ENCODE measurements at regions not wholly inside any gene's neighbourhood (a gene's known extent, or its start where the extent isn't known, plus 50 kb on each side); places are given as distances from the start of the nearest gene placed in this dataset.
"Not testable (repeated sequence)": the region's sequence is repeated elsewhere in the genome, so short reads cannot be mapped to it uniquely, and the experiment has no call there.

- DNase-seq (peak in 1 of 4 donors; percentile 27), ATAC-seq (no peak)
- Histone ChIP-seq H3K27me3 (no peaks in the 10 kb centered on the region), H3K9me3 (no peaks in the 10 kb centered on the region), H3K4me1 (peaks cover 10% of the 10 kb centered on the region), H3K4me3 (no peak overlapping the region), H3K36me3 (replicated peaks in 1 of 2; ENCODE audit: insufficient read depth in 1 of 2, low read depth in 2 of 2) (no peaks in the 10 kb centered on the region), H3K27ac (peak overlapping the region in 2 of 4 donors; percentile 16)
- intact Hi-C loops (cut with DNase I) = no loop called here
- WGBS, 2 donors = 35 to 36% methylated on average over 11 to 12 of the region's 12 CpGs
- no peak for TF ChIP-seq POLR2A (IDR thresholded peaks at IDR 0.05)
- TF ChIP-seq, protein P1, sequence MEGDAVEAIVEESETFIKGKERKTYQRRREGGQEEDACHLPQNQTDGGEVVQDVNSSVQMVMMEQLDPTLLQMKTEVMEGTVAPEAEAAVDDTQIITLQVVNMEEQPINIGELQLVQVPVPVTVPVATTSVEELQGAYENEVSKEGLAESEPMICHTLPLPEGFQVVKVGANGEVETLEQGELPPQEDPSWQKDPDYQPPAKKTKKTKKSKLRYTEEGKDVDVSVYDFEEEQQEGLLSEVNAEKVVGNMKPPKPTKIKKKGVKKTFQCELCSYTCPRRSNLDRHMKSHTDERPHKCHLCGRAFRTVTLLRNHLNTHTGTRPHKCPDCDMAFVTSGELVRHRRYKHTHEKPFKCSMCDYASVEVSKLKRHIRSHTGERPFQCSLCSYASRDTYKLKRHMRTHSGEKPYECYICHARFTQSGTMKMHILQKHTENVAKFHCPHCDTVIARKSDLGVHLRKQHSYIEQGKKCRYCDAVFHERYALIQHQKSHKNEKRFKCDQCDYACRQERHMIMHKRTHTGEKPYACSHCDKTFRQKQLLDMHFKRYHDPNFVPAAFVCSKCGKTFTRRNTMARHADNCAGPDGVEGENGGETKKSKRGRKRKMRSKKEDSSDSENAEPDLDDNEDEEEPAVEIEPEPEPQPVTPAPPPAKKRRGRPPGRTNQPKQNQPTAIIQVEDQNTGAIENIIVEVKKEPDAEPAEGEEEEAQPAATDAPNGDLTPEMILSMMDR (IDR thresholded peaks at IDR 0.05) = no peak
Measured at GRCh38 chr14:105943973-105944602, 417.7 kb downstream of the TMEM121 start.

DNA sequence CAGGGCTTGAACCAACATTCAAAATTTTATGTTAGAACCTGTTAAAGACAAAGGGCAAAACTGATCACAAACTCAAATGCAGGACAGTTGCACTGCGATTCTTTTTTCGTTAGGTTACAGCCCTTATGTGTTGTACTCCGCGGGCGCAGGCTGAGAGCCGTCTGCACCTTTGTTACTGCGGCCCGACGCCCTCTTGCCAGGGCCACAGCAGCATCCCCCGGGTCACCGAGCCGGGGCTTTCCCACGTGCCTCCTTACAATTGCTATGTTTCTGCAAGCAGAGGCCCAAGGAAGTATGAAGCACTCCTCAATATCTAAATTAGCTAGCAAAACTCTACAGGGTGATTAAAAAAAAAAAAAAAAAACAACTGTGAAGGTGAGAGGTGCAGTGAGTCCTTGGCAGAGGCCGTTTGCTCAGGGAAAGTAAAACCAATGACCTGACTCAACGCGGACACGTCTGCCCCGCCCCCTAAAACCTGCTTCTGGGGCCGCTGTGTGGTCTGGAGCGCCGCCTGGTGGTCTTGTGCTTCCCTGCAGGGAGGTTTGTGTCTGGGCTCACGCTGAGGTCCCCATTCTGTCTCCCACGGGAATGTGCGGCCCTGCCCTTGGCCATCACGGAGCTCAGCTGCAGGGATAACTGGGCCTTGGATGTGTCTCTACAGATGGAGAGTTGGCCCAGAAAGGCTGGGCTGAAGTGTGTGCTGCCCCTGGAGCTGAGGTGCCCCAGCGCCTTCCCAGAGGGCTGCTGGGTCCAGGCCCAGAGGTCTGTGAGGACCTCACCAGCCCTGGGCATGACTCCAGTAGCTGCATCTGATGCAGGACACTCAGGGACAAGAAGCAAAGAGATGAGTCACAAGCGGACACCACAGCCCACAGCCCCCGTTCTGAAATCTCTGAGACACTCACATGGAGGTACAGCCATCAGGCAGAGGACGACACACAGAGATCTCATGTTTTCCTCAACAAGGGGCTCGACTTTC is 418.5 kb downstream of the TMEM121 start:
- Histone ChIP-seq H3K27me3 (no peaks in the 10 kb centered on the region), H3K4me1 (peaks cover 10% of the 10 kb centered on the region), H3K4me3 (no peak overlapping the region), H3K9me3 (no peaks in the 10 kb centered on the region), H3K36me3 (replicated peaks in 1 of 2; ENCODE audit: insufficient read depth in 1 of 2, low read depth in 2 of 2) (no peaks in the 10 kb centered on the region), H3K27ac (peak overlapping the region in 1 of 4 donors; percentile 16)
- intact Hi-C loops (cut with DNase I) = no loop called here
- no peak for TF ChIP-seq POLR2A (IDR thresholded peaks at IDR 0.05)
- TF ChIP-seq, protein P1 (IDR thresholded peaks at IDR 0.05) = peak; percentile 36 to 74 (median 58)
- 55 to 62% methylated on average over 26 to 30 of the region's 30 CpGs for WGBS, 2 donors
- ATAC-seq (peak; percentile 77), DNase-seq (peak; percentile 54 to 79 (median 68))

DNA sequence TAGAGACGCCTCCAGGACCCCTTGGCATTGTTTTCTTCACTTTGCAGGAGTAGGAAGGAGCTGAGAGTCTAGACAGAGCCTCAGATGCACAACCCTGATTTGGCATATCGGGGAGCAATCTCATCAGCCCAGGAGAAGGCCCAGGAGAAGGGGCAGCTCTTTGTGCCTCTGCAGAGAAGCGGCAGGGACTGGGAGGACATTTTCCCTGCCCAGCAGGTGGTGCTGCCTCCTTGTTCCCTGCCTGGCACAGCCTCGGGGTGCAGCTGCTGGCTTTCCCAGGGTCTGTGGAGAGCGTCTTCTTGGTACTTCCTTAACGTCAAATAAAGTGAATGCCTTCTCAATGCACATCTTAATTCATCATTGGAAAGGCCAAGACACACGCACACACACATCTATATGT is 419.5 kb downstream of the TMEM121 start:
- WGBS, 2 donors = 35 to 41% methylated on average over 4 to 7 of the region's 7 CpGs
- peak; percentile 87 to 92 (median 89) for DNase-seq

DNA sequence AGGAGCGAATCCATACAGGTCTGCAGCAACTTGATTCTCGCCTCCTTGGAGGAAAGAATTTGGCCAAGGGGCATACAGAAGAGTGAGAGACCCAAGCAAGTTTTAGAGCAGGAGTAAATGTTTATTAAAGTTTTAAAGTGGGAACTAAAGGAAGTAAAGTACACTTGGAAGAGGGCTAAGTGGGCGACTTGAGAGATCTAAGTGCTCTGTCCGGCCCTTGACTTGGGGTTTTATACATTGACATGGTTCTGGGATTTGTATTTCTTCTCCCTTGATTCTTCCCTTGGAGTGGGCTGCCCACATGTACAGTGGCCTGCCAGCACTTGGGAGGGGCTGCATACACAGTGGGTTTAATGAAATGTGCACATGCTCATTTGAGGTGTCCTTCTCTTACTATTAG is 421.2 kb downstream of the TMEM121 start:
- ATAC-seq (no peak), DNase-seq (no peak)
- no peak overlapping the region for H3K4me3 ChIP-seq
- intact Hi-C loops (cut with DNase I) = no loop called here
- peaks cover 10% of the 10 kb centered on the region for H3K4me1 ChIP-seq
- no peaks in the 10 kb centered on the region for H3K27me3 ChIP-seq
- no peaks in the 10 kb centered on the region for H3K36me3 ChIP-seq (replicated peaks in 1 of 2; ENCODE audit: insufficient read depth in 1 of 2, low read depth in 2 of 2)
- no peak overlapping the region for H3K27ac ChIP-seq
- no peak for TF ChIP-seq POLR2A (IDR thresholded peaks at IDR 0.05)
- TF ChIP-seq, protein P1 (IDR thresholded peaks at IDR 0.05) = no peak
- no peaks in the 10 kb centered on the region for H3K9me3 ChIP-seq
- WGBS, 2 donors = 73 to 81% methylated on average over 4 of the region's 4 CpGs

More for the DNA sequence above, 419.5 kb downstream of the TMEM121 start:
- Histone ChIP-seq H3K4me3 (no peak overlapping the region), H3K27ac (no peak overlapping the region), H3K4me1 (peaks cover 10% of the 10 kb centered on the region), H3K9me3 (no peaks in the 10 kb centered on the region), H3K27me3 (no peaks in the 10 kb centered on the region), H3K36me3 (replicated peaks in 1 of 2; ENCODE audit: insufficient read depth in 1 of 2, low read depth in 2 of 2) (no peaks in the 10 kb centered on the region)
- peak; percentile 83 for ATAC-seq
- TF ChIP-seq, protein P1 (IDR thresholded peaks at IDR 0.05) = peak; percentile 20 to 59 (median 49)
- TF ChIP-seq POLR2A (IDR thresholded peaks at IDR 0.05) = no peak
- intact Hi-C loops (cut with DNase I) = no loop called here

- H3K4me1 ChIP-seq; H3K4me3 ChIP-seq; H3K9me3 ChIP-seq; H3K36me3 ChIP-seq (replicated peaks in 1 of 2; ENCODE audit: insufficient read depth in 1 of 2, low read depth in 2 of 2); intact Hi-C loops (cut with DNase I); H3K27ac ChIP-seq; ATAC-seq; H3K27me3 ChIP-seq: not testable (repeated sequence)
- WGBS, 2 donors = 21 to 61% methylated on average over 2 to 3 of the region's 3 CpGs
- peak in 1 of 4 donors; percentile 33 for DNase-seq
Measured at GRCh38 chr14:105948955-105949354, 422.6 kb downstream of the TMEM121 start.

GRCh38 chr14:105950364-105950892 is 424.0 kb downstream of the TMEM121 start:
- H3K27ac ChIP-seq; DNase-seq; H3K9me3 ChIP-seq; intact Hi-C loops (cut with DNase I); H3K4me3 ChIP-seq; ATAC-seq; H3K36me3 ChIP-seq (replicated peaks in 1 of 2; ENCODE audit: insufficient read depth in 1 of 2, low read depth in 2 of 2); H3K27me3 ChIP-seq; H3K4me1 ChIP-seq: not testable (repeated sequence)
- 59 to 66% methylated on average over 6 of the region's 6 CpGs for WGBS, 2 donors

Measured in body of pancreas (tissue), 4 donors.